ENCODE measurements at regions not wholly inside any gene's neighbourhood (a gene's known extent, or its start where the extent isn't known, plus 50 kb on each side); places are given as distances from the start of the nearest gene placed in this dataset.
"Not testable (repeated sequence)": the region's sequence is repeated elsewhere in the genome, so short reads cannot be mapped to it uniquely, and the experiment has no call there.

- Histone ChIP-seq H3K4me2 (ENCODE audit: insufficient read depth, low read length) (no peak overlapping the region), H3K79me2 (ENCODE audit: insufficient read depth, low read length) (no peaks in the 10 kb centered on the region), H4K20me1 (ENCODE audit: insufficient read depth, low read length) (no peaks in the 10 kb centered on the region), H3K27me3 (ENCODE audit: insufficient read depth, low read length, poor library complexity) (peaks cover 4% of the 10 kb centered on the region), H3K27ac (ENCODE audit: low read length) (no peak overlapping the region), H3K36me3 (ENCODE audit: insufficient read depth, low read length) (no peaks in the 10 kb centered on the region), H3K9me3 (ENCODE audit: insufficient read depth, low read length, severe bottlenecking) (no peaks in the 10 kb centered on the region), H3K4me1 (ENCODE audit: insufficient read depth, low read length) (no peaks in the 10 kb centered on the region), H2AFZ (ENCODE audit: low read depth, low read length) (no peak overlapping the region), H3K4me3 (ENCODE audit: low read depth in 1 of 2, low read length in 2 of 2) (no peak overlapping the region), H3K9ac (ENCODE audit: low read depth, low read length) (no peak overlapping the region)
- ATAC-seq (ENCODE audit: insufficient read depth, low read depth) = no peak
- no peak for TF ChIP-seq CTCF (IDR thresholded peaks at IDR 0.05; ENCODE audit: borderline replicate concordance, extremely low read depth, low read length, poor library complexity, severe bottlenecking)
- TF ChIP-seq EZH2 (IDR thresholded peaks at IDR 0.05; ENCODE audit: borderline replicate concordance, low read depth, low read length, severe bottlenecking) = no peak
- no peak for DNase-seq
Observed at GRCh38 chr1:204777591-204777990, 92.1 kb upstream of the LRRN2 start.

GRCh38 chr1:204780630-204781029, 90.0 kb upstream of the NFASC start:
- Histone ChIP-seq H3K36me3 (ENCODE audit: insufficient read depth, low read length) (no peaks in the 10 kb centered on the region), H3K27me3 (ENCODE audit: insufficient read depth, low read length, poor library complexity) (peaks cover 8% of the 10 kb centered on the region), H3K9me3 (ENCODE audit: insufficient read depth, low read length, severe bottlenecking) (no peaks in the 10 kb centered on the region), H3K4me3 (ENCODE audit: low read depth in 1 of 2, low read length in 2 of 2) (no peak overlapping the region), H3K79me2 (ENCODE audit: insufficient read depth, low read length) (no peaks in the 10 kb centered on the region), H3K9ac (ENCODE audit: low read depth, low read length) (no peak overlapping the region), H4K20me1 (ENCODE audit: insufficient read depth, low read length) (no peaks in the 10 kb centered on the region), H3K4me2 (ENCODE audit: insufficient read depth, low read length) (no peak overlapping the region), H2AFZ (ENCODE audit: low read depth, low read length) (no peak overlapping the region), H3K4me1 (ENCODE audit: insufficient read depth, low read length) (no peaks in the 10 kb centered on the region), H3K27ac (ENCODE audit: low read length) (no peak overlapping the region)
- ATAC-seq (ENCODE audit: insufficient read depth, low read depth) (no peak), DNase-seq (no peak)
- TF ChIP-seq EZH2 (IDR thresholded peaks at IDR 0.05; ENCODE audit: borderline replicate concordance, low read depth, low read length, severe bottlenecking) (no peak), CTCF (IDR thresholded peaks at IDR 0.05; ENCODE audit: borderline replicate concordance, extremely low read depth, low read length, poor library complexity, severe bottlenecking) (no peak)

GRCh38 chr1:204782118-204782700, 88.5 kb upstream of the NFASC start:
- Histone ChIP-seq H3K9me3 (ENCODE audit: insufficient read depth, low read length, severe bottlenecking) (no peaks in the 10 kb centered on the region), H3K27me3 (ENCODE audit: insufficient read depth, low read length, poor library complexity) (peaks cover 8% of the 10 kb centered on the region), H3K4me2 (ENCODE audit: insufficient read depth, low read length) (no peak overlapping the region), H3K9ac (ENCODE audit: low read depth, low read length) (no peak overlapping the region), H3K4me3 (ENCODE audit: low read depth in 1 of 2, low read length in 2 of 2) (no peak overlapping the region), H3K79me2 (ENCODE audit: insufficient read depth, low read length) (no peaks in the 10 kb centered on the region), H3K4me1 (ENCODE audit: insufficient read depth, low read length) (no peaks in the 10 kb centered on the region), H2AFZ (ENCODE audit: low read depth, low read length) (no peak overlapping the region), H3K27ac (ENCODE audit: low read length) (no peak overlapping the region), H4K20me1 (ENCODE audit: insufficient read depth, low read length) (no peaks in the 10 kb centered on the region), H3K36me3 (ENCODE audit: insufficient read depth, low read length) (no peaks in the 10 kb centered on the region)
- no peak for TF ChIP-seq EZH2 (IDR thresholded peaks at IDR 0.05; ENCODE audit: borderline replicate concordance, low read depth, low read length, severe bottlenecking)
- TF ChIP-seq CTCF (IDR thresholded peaks at IDR 0.05; ENCODE audit: borderline replicate concordance, extremely low read depth, low read length, poor library complexity, severe bottlenecking) = no peak
- DNase-seq (no peak), ATAC-seq (ENCODE audit: insufficient read depth, low read depth) (no peak)

DNA sequence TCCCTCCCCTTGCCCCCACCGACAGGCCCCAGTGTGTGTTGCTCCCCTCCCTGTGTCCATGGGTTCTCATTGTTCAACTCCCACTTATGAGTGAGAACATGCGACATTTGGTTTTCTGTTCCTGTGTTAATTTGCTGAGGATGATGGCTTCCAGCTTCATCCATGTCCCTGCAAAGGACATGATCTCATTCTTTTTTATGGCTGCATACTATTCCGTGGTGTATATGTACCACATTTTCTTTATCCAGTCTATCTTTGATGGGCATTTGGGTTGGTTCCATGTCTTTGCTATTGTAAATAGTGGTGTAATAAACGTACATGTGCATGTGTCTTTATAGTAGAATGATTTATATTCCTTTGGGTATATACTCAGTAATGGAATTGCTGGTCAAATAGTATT, 85.6 kb upstream of the NFASC start:
- H3K4me2 ChIP-seq (ENCODE audit: insufficient read depth, low read length); H3K9me3 ChIP-seq (ENCODE audit: insufficient read depth, low read length, severe bottlenecking); H3K9ac ChIP-seq (ENCODE audit: low read depth, low read length); DNase-seq; ATAC-seq (ENCODE audit: insufficient read depth, low read depth); H3K27ac ChIP-seq (ENCODE audit: low read length); H3K4me3 ChIP-seq (ENCODE audit: low read depth in 1 of 2, low read length in 2 of 2); H3K79me2 ChIP-seq (ENCODE audit: insufficient read depth, low read length); H3K36me3 ChIP-seq (ENCODE audit: insufficient read depth, low read length); H3K4me1 ChIP-seq (ENCODE audit: insufficient read depth, low read length); H4K20me1 ChIP-seq (ENCODE audit: insufficient read depth, low read length); H2AFZ ChIP-seq (ENCODE audit: low read depth, low read length): not testable (repeated sequence)
- H3K27me3 ChIP-seq (ENCODE audit: insufficient read depth, low read length, poor library complexity) = peaks cover 11% of the 10 kb centered on the region
